ENCODE measurements at regions not wholly inside any gene's neighbourhood (a gene's known extent, or its start where the extent isn't known, plus 50 kb on each side); places are given as distances from the start of the nearest gene placed in this dataset.

- Histone ChIP-seq H3K36me3 (ENCODE audit: control insufficient read depth in 2 of 2, insufficient read depth in 1 of 2, low read length in 2 of 2) (no peaks in the 10 kb centered on the region), H3K4me3 (ENCODE audit: low read depth, low read length) (no peak overlapping the region), H3K9me3 (ENCODE audit: control insufficient read depth, insufficient read depth, low read depth, low read length) (no peaks in the 10 kb centered on the region), H3K27ac (ENCODE audit: extremely low read depth, low read depth, low read length) (no peak overlapping the region), H3K4me1 (ENCODE audit: control insufficient read depth, insufficient read depth, low read length) (no peaks in the 10 kb centered on the region)
- POLR2A ChIA-PET = no interaction called here
- CTCF ChIA-PET = interaction anchor here (0.6 kb wide), 1 partner anchor 668 kb away, joined by 4 read pairs; no protein-coding TSS in a partner anchor
- no peak for TF ChIP-seq ZNF239 (tag by site-specific recombination; IDR thresholded peaks at IDR 0.05)
- 0 out of 2 replicates have a peak, but pooled peaks have one; percentile 54 for TF ChIP-seq ZNF292 (tag by site-specific recombination; IDR thresholded peaks at IDR 0.05; ENCODE audit: borderline replicate concordance, low read depth)
- TF ChIP-seq ZNF426 (tag by site-specific recombination; IDR thresholded peaks at IDR 0.05) = peak; percentile 58
- no peak for TF ChIP-seq PRDM6 (tag by site-specific recombination; IDR thresholded peaks at IDR 0.05)
- TF ChIP-seq SALL2 (tag by site-specific recombination; IDR thresholded peaks at IDR 0.05; ENCODE audit: borderline replicate concordance) = no peak
- TF ChIP-seq REST (tag by site-specific recombination; IDR thresholded peaks at IDR 0.05) = peak; percentile 46; the same call in 1 of the 2 replicates
- peak; percentile 44 for TF ChIP-seq ZNF623 (tag by site-specific recombination; IDR thresholded peaks at IDR 0.05)
- TF ChIP-seq ZNF518A (tag by site-specific recombination; conservative IDR thresholded peaks at IDR 0.05; ENCODE audit: low read depth) = peak; percentile 62; the same call in 1 of the 2 replicates
- no peak for TF ChIP-seq ZSCAN16 (tag by site-specific recombination; IDR thresholded peaks at IDR 0.05)
- TF ChIP-seq ZNF394 (tag by site-specific recombination; IDR thresholded peaks at IDR 0.05; ENCODE audit: borderline replicate concordance) = peak; percentile 77; the same call in 1 of the 2 replicates
- TF ChIP-seq ZXDB (tag by site-specific recombination; IDR thresholded peaks at IDR 0.05) = 0 out of 2 replicates have a peak, but pooled peaks have one; percentile 32
- TF ChIP-seq ZNF555 (tag by site-specific recombination; conservative IDR thresholded peaks at IDR 0.05) = peak; percentile 52
- TF ChIP-seq PRDM2 (tag by site-specific recombination; IDR thresholded peaks at IDR 0.05; ENCODE audit: borderline replicate concordance) = no peak
- TF ChIP-seq ZNF449 (tag by site-specific recombination; IDR thresholded peaks at IDR 0.05) = no peak
- TF ChIP-seq ZNF404 (tag by site-specific recombination; IDR thresholded peaks at IDR 0.05) = no peak
- TF ChIP-seq CTCF (tag by site-specific recombination; IDR thresholded peaks at IDR 0.05) = no peak
Observed at GRCh38 chr17:53538129-53538617, 284.6 kb upstream of the KIF2B start.
